Breast epithelium (tissue), 4 donors: ENCODE measurements at regions not wholly inside any gene's neighbourhood (a gene's known extent, or its start where the extent isn't known, plus 50 kb on each side); places are given as distances from the start of the nearest gene placed in this dataset.

Experiments used
- DNase-seq, 2 donors: peaks; one replicate each; pipeline ENCODE4 v3.0.0-alpha.2; 2019; ENCODE audit warnings: low spot score in 2 of 2
- H3K27ac ChIP-seq, 2 donors: fragments of 200-600 bp; sonication (generic) in 1 of 2; one replicate each; pipeline ENCODE4 v1.5.1; 2016 to 2019; ENCODE audit warnings: mild to moderate bottlenecking in 1 of 2
- H3K27me3 ChIP-seq, 2 donors: fragments of 200-600 bp; sonication (generic) in 1 of 2; one replicate each; pipeline versions ENCODE4 v1.5.1 to v1.6.0; 2017 to 2019; ENCODE audit warnings: control low read depth in 1 of 2, mild to moderate bottlenecking in 1 of 2
- H3K36me3 ChIP-seq: fragments of 200-600 bp; one replicate; pipeline ENCODE4 v1.5.1; 2019
- H3K4me1 ChIP-seq, 2 donors: fragments of 200-600 bp; sonication (generic); one replicate each; pipeline ENCODE4 v1.5.1; 2016 to 2019; ENCODE audit warnings: control low read depth in 1 of 2
- H3K4me3 ChIP-seq, 3 donors: fragments of 200-600 bp; sonication (generic); 1 replicate in 2 of 3; 2 replicates in 1 of 3; pipeline ENCODE4 v1.5.1; 2016 to 2019; ENCODE audit warnings: mild to moderate bottlenecking in 3 of 3, moderate library complexity in 2 of 3
- H3K9me3 ChIP-seq, 2 donors: fragments of 200-600 bp; sonication (generic) in 1 of 2; one replicate each; pipeline ENCODE4 v1.5.1; 2016 to 2019; ENCODE audit warnings: control low read depth in 1 of 2
- POLR2A ChIP-seq: fragments of 450-650 bp; IDR thresholded peaks from one replicate; pipeline ENCODE4 v1.6.1; 2016; ENCODE audit warnings: antibody characterized with exemption, mild to moderate bottlenecking, moderate library complexity
- POLR2AphosphoS5 ChIP-seq, 3 donors: sonication (generic); formaldehyde crosslinking; IDR thresholded peaks; one replicate each; pipeline ENCODE4 v1.6.1; 2017; ENCODE audit warnings: antibody characterized with exemption in 3 of 3
- intact Hi-C: fragments of 100-400 bp; cut with DNase I; formaldehyde crosslinking; loops from one replicate; pipeline ENCODE4 v1.15.1; 2023; ENCODE audit warnings: low total_unique reads
- TF ChIP-seq, protein P1 (sequence below), 3 donors: fragments of 450-650 bp; IDR thresholded peaks; one replicate each; pipeline ENCODE4 v1.5.1; 2016 to 2017; ENCODE audit warnings: antibody characterized with exemption in 3 of 3, mild to moderate bottlenecking in 3 of 3, moderate library complexity in 3 of 3

DNA sequence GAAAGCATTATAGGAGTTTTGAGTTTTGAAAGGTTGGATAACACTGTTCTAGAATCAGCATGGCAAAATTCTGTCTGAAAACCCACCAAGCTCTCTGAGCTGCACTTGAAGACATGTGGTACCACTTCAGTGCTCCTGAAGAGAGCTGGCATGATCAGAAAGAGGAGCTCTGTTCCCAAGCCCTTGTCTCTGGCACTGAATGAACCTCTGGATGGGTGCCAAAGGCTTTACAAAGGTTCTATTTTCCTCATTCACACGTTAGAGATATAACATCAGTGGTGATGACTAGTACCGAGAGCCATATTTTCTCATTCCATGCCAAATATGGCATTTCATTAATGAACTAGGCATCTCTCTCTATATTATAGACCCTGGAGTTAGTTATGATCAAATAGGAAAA is 301.8 kb upstream of the ID4 start:
- Histone ChIP-seq H3K9me3 (no peaks in the 10 kb centered on the region), H3K36me3 (no peaks in the 10 kb centered on the region), H3K27ac (peak overlapping the region in 1 of 2 donors; percentile 25), H3K27me3 (no peaks in the 10 kb centered on the region), H3K4me3 (no peak overlapping the region), H3K4me1 (no peaks in the 10 kb centered on the region)
- no peak for DNase-seq
- intact Hi-C loops: no loop called here
- TF ChIP-seq, protein P1, sequence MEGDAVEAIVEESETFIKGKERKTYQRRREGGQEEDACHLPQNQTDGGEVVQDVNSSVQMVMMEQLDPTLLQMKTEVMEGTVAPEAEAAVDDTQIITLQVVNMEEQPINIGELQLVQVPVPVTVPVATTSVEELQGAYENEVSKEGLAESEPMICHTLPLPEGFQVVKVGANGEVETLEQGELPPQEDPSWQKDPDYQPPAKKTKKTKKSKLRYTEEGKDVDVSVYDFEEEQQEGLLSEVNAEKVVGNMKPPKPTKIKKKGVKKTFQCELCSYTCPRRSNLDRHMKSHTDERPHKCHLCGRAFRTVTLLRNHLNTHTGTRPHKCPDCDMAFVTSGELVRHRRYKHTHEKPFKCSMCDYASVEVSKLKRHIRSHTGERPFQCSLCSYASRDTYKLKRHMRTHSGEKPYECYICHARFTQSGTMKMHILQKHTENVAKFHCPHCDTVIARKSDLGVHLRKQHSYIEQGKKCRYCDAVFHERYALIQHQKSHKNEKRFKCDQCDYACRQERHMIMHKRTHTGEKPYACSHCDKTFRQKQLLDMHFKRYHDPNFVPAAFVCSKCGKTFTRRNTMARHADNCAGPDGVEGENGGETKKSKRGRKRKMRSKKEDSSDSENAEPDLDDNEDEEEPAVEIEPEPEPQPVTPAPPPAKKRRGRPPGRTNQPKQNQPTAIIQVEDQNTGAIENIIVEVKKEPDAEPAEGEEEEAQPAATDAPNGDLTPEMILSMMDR (IDR thresholded peaks at IDR 0.05): no peak
- TF ChIP-seq POLR2AphosphoS5 (IDR thresholded peaks at IDR 0.05): no peak
- no peak for TF ChIP-seq POLR2A

GRCh38 chr6:19536838-19537237 is 300.3 kb upstream of the ID4 start:
- intact Hi-C loops: no loop called here
- Histone ChIP-seq H3K27ac (peak overlapping the region; percentile 51 to 71), H3K4me1 (no peaks in the 10 kb centered on the region), H3K36me3 (no peaks in the 10 kb centered on the region), H3K27me3 (no peaks in the 10 kb centered on the region), H3K9me3 (no peaks in the 10 kb centered on the region), H3K4me3 (no peak overlapping the region)
- no peak for DNase-seq
- TF ChIP-seq POLR2AphosphoS5 (IDR thresholded peaks at IDR 0.05) (no peak), POLR2A (no peak)
- TF ChIP-seq, protein P1 (IDR thresholded peaks at IDR 0.05): no peak

DNA sequence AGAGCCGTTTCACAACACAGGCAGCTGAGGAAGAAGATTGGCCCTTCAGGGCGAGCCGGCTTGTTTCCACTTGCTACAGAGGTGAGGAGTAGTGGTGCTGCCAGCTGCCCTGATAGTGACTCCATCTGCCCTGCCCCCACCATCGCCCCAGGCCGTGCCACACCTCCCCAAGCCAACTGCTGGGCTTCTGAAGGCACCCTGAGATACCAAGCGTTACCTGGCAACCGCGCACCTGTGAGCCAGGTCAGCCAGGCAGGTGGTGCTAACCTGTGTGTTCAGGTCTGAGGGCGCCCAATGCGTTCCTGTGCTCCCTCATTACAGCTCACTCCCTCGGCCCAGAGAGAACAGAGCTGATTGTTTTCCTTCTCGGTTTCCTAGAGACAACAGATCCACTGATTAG is 299.1 kb upstream of the ID4 start:
- no peaks in the 10 kb centered on the region for H3K4me1 ChIP-seq
- H3K4me3 ChIP-seq: no peak overlapping the region
- H3K27ac ChIP-seq: peak overlapping the region; percentile 51 to 71
- no peaks in the 10 kb centered on the region for H3K36me3 ChIP-seq
- no peaks in the 10 kb centered on the region for H3K27me3 ChIP-seq
- no peaks in the 10 kb centered on the region for H3K9me3 ChIP-seq
- DNase-seq: peak; percentile 74 to 93
- TF ChIP-seq POLR2A (no peak), POLR2AphosphoS5 (IDR thresholded peaks at IDR 0.05) (peak in 1 of 3 donors; percentile 38)
- intact Hi-C loops: no loop called here

DNA sequence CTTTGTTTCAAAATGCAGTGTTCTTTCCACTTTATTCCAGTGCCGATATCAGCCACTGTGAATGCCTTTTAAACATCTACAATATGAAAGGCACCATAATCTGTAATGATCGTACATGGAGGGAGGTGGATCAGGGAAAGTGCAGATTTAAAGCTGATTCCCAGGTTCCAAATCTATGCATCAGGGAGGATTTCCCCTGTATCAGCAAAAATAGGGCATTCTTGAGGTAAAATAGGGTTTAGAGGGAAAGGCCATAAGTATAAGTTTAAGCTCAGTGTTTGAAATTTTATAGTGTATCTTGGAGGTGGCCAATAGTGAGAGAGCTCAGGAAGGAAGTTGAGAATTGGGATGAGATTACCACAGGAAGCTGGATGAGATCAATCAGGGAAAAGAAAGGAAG is 289.7 kb upstream of the ID4 start:
- no peak for DNase-seq
- intact Hi-C loops: no loop called here
- no peaks in the 10 kb centered on the region for H3K36me3 ChIP-seq
- no peaks in the 10 kb centered on the region for H3K4me1 ChIP-seq
- no peak overlapping the region for H3K27ac ChIP-seq
- no peak overlapping the region for H3K4me3 ChIP-seq
- H3K9me3 ChIP-seq: no peaks in the 10 kb centered on the region
- TF ChIP-seq, protein P1 (IDR thresholded peaks at IDR 0.05): no peak
- no peak for TF ChIP-seq POLR2A
- TF ChIP-seq POLR2AphosphoS5 (IDR thresholded peaks at IDR 0.05): no peak
- H3K27me3 ChIP-seq: no peaks in the 10 kb centered on the region

DNA sequence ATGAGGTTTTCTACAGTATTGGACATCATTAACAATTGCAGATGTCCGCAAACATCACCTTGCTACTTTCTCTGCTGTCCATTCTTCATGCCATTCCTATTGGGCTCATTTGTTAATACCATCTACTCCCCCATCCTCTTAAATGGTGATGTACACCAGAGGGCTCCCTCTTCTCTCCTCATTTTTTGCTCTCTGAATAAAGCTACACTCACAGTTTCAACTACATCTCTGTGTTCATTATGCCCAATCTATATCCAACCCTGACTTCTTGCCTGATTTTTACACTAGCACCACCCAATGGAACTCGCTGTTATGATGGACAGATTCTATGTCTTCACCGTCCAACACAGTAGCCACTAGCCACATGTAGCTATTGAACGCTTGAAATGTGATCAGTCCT is 288.1 kb upstream of the ID4 start:
- H3K36me3 ChIP-seq: no peaks in the 10 kb centered on the region
- TF ChIP-seq POLR2AphosphoS5 (IDR thresholded peaks at IDR 0.05): no peak
- TF ChIP-seq, protein P1 (IDR thresholded peaks at IDR 0.05): no peak
- TF ChIP-seq POLR2A: no peak
- no peak for DNase-seq
- H3K27ac ChIP-seq: no peak overlapping the region
- H3K9me3 ChIP-seq: peaks cover 0 to 4% of the 10 kb centered on the region in 2 donors
- no peak overlapping the region for H3K4me3 ChIP-seq
- no peaks in the 10 kb centered on the region for H3K27me3 ChIP-seq
- no peaks in the 10 kb centered on the region for H3K4me1 ChIP-seq
- intact Hi-C loops: no loop called here

DNA sequence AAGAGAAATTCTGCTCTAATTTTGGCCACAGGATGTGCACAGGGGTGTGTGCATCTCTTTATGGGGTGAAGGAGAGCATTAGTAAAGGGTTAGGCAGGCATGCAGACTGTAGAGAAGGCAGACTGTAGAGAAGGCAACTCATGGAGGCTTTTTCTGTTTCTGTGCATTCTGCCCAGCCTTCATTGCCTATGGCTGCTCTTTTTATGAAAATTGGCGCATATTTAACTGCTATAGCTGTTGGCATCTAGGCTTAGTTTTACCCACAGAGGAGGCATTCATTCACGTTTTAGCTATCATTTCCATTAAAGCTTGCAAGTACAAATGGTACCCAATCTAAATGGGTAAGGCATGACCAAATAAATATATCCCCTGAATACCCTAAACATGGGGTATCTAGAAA is 286.8 kb upstream of the ID4 start:
- no peak for TF ChIP-seq POLR2AphosphoS5 (IDR thresholded peaks at IDR 0.05)
- TF ChIP-seq, protein P1 (IDR thresholded peaks at IDR 0.05): no peak
- no peak for TF ChIP-seq POLR2A

More for the DNA sequence above, 286.8 kb upstream of the ID4 start:
- intact Hi-C loops: no loop called here
- H3K4me1 ChIP-seq: no peaks in the 10 kb centered on the region
- H3K27me3 ChIP-seq: no peaks in the 10 kb centered on the region
- H3K36me3 ChIP-seq: no peaks in the 10 kb centered on the region
- no peak overlapping the region for H3K4me3 ChIP-seq
- no peak for DNase-seq
- peaks cover 0 to 4% of the 10 kb centered on the region in 2 donors for H3K9me3 ChIP-seq
- H3K27ac ChIP-seq: no peak overlapping the region
